ENCODE measurements at regions not wholly inside any gene's neighbourhood (a gene's known extent, or its start where the extent isn't known, plus 50 kb on each side); places are given as distances from the start of the nearest gene placed in this dataset.
A peak's percentile ranks its signal among the peaks of the same experiment; 100 is the strongest.
"Not testable (repeated sequence)": the region's sequence is repeated elsewhere in the genome, so short reads cannot be mapped to it uniquely, and the experiment has no call there.

GRCh38 chr7:10355816-10356215 lies 617.9 kb upstream of the PHF14 start:
- no peak for DNase-seq

GRCh38 chr7:10360050-10360449 lies 613.6 kb upstream of the PHF14 start:
- DNase-seq = no peak

GRCh38 chr7:10401793-10402192 lies 571.9 kb upstream of the PHF14 start:
- DNase-seq = no peak

- DNase-seq = peak; percentile 42
These were observed 561.2 kb upstream of the PHF14 start for GRCh38 chr7:10412422-10413019.

GRCh38 chr7:10418985-10419384 lies 554.7 kb upstream of the PHF14 start:
- DNase-seq = no peak

GRCh38 chr7:10429031-10429430 lies 544.6 kb upstream of the PHF14 start:
- DNase-seq = no peak

GRCh38 chr7:10429511-10429910 lies 544.2 kb upstream of the PHF14 start:
- DNase-seq = no peak

GRCh38 chr7:10436302-10436701 lies 537.4 kb upstream of the PHF14 start:
- DNase-seq = no peak

- no peak for DNase-seq
These were observed 534.6 kb upstream of the PHF14 start for GRCh38 chr7:10439027-10439426.

- no peak for DNase-seq
These were observed 517.7 kb upstream of the PHF14 start for GRCh38 chr7:10455936-10456335.

- no peak for DNase-seq
These were observed 513.2 kb upstream of the PHF14 start for GRCh38 chr7:10460474-10460873.

- no peak for DNase-seq
These were observed 510.0 kb upstream of the PHF14 start for GRCh38 chr7:10463701-10464100.

GRCh38 chr7:10465536-10465935 lies 508.1 kb upstream of the PHF14 start:
- not testable (repeated sequence) for DNase-seq

GRCh38 chr7:10468908-10469307 lies 504.8 kb upstream of the PHF14 start:
- no peak for DNase-seq

GRCh38 chr7:10469476-10469875 lies 504.2 kb upstream of the PHF14 start:
- no peak for DNase-seq

GRCh38 chr7:10471280-10472058 lies 502.2 kb upstream of the PHF14 start:
- DNase-seq = no peak

- DNase-seq = no peak
These were observed 501.6 kb upstream of the PHF14 start for GRCh38 chr7:10472115-10472514.

- DNase-seq = no peak
These were observed 500.1 kb upstream of the PHF14 start for GRCh38 chr7:10473569-10473968.

GRCh38 chr7:10474048-10474447 lies 499.6 kb upstream of the PHF14 start:
- no peak for DNase-seq

- DNase-seq = no peak
These were observed 497.6 kb upstream of the PHF14 start for GRCh38 chr7:10475940-10476641.

GRCh38 chr7:10476642-10477041 lies 497.0 kb upstream of the PHF14 start:
- no peak for DNase-seq

GRCh38 chr7:10483671-10484070 lies 490.0 kb upstream of the PHF14 start:
- no peak for DNase-seq

- no peak for DNase-seq
These were observed 488.9 kb upstream of the PHF14 start for GRCh38 chr7:10484767-10485166.

Data from NCI-H526 treated with DMSO at 0.1 percent for 48 hours (cell line).